Mesodermal cell (in vitro differentiated cells): ENCODE measurements at regions not wholly inside any gene's neighbourhood (a gene's known extent, or its start where the extent isn't known, plus 50 kb on each side); places are given as distances from the start of the nearest gene placed in this dataset.

Source experiments
- H3K27ac ChIP-seq: 2 replicates; pipeline ENCODE4 v1.7.0; 2013; ENCODE audit warnings: mild to moderate bottlenecking, low read depth, low read length, moderate library complexity; ENCODE audit not compliant: severe bottlenecking
- H3K36me3 ChIP-seq: 2 replicates; pipeline ENCODE4 v1.7.1; 2013; ENCODE audit warnings: mild to moderate bottlenecking, low read length, moderate library complexity; ENCODE audit not compliant: control insufficient read depth, insufficient read depth
- H3K4me1 ChIP-seq: one replicate; pipeline ENCODE4 v1.7.1; 2013; ENCODE audit warnings: mild to moderate bottlenecking, low read length; ENCODE audit not compliant: insufficient read depth, control insufficient read depth, poor library complexity, severe bottlenecking
- H3K4me3 ChIP-seq: 2 replicates; pipeline ENCODE4 v1.7.0; 2013; ENCODE audit warnings: low read length, control low read depth, mild to moderate bottlenecking; ENCODE audit not compliant: insufficient read depth, poor library complexity, severe bottlenecking; ENCODE audit errors: extremely low read depth
- H3K9me3 ChIP-seq: 2 replicates; pipeline ENCODE4 v1.7.1; 2013; ENCODE audit warnings: mild to moderate bottlenecking, low read length, moderate library complexity; ENCODE audit not compliant: control insufficient read depth
- WGBS, 2 experiments: methylation state at CpG; one replicate each; pipeline ENCODE4 v1.1.5; 2013; ENCODE audit warnings: missing lambda C conversion rate in 2 of 2; ENCODE audit not compliant: insufficient coverage in 2 of 2; 5-methylcytosine and 5-hydroxymethylcytosine counted together

GRCh38 chr3:30166535-30166934 lies 439.9 kb upstream of the TGFBR2 start:
- WGBS, 2 experiments: 97 to 100% methylated on average over 1 to 3 of the region's 4 CpGs
- no peak overlapping the region for H3K27ac ChIP-seq
- no peaks in the 10 kb centered on the region for H3K9me3 ChIP-seq
- no peaks in the 10 kb centered on the region for H3K36me3 ChIP-seq
- no peak overlapping the region for H3K4me3 ChIP-seq
- no peaks in the 10 kb centered on the region for H3K4me1 ChIP-seq

- Histone ChIP-seq H3K27ac (peak overlapping the region; percentile 30), H3K4me3 (no peak overlapping the region), H3K4me1 (no peaks in the 10 kb centered on the region), H3K36me3 (no peaks in the 10 kb centered on the region), H3K9me3 (no peaks in the 10 kb centered on the region)
- WGBS, 2 experiments: 64 to 70% methylated on average over 2 to 3 of the region's 3 CpGs
Measured at GRCh38 chr3:30167541-30168011, 438.8 kb upstream of the TGFBR2 start.

- Histone ChIP-seq H3K36me3 (no peaks in the 10 kb centered on the region), H3K27ac (no peak overlapping the region), H3K4me1 (no peaks in the 10 kb centered on the region), H3K9me3 (no peaks in the 10 kb centered on the region), H3K4me3 (no peak overlapping the region)
Measured at GRCh38 chr3:30169487-30169886, 436.9 kb upstream of the TGFBR2 start.

- Histone ChIP-seq H3K27ac (no peak overlapping the region), H3K36me3 (no peaks in the 10 kb centered on the region), H3K9me3 (no peaks in the 10 kb centered on the region), H3K4me1 (no peaks in the 10 kb centered on the region), H3K4me3 (no peak overlapping the region)
- WGBS, 2 experiments: no CpG with 5 or more reads among the region's 2 CpGs
Measured at GRCh38 chr3:30170681-30171438, 435.5 kb upstream of the TGFBR2 start.

- Histone ChIP-seq H3K4me1 (no peaks in the 10 kb centered on the region), H3K36me3 (no peaks in the 10 kb centered on the region), H3K27ac (no peak overlapping the region), H3K9me3 (no peaks in the 10 kb centered on the region), H3K4me3 (no peak overlapping the region)
Measured at GRCh38 chr3:30174357-30174756, 432.0 kb upstream of the TGFBR2 start.

- no peak overlapping the region for H3K27ac ChIP-seq
- H3K4me3 ChIP-seq: no peak overlapping the region
- WGBS, 2 experiments: 93% methylated on average over 3 to 4 of the region's 4 CpGs
- no peaks in the 10 kb centered on the region for H3K9me3 ChIP-seq
- H3K36me3 ChIP-seq: no peaks in the 10 kb centered on the region
- H3K4me1 ChIP-seq: no peaks in the 10 kb centered on the region
Measured at GRCh38 chr3:30180310-30181177, 425.9 kb upstream of the TGFBR2 start.

- no peak overlapping the region for H3K27ac ChIP-seq
- no peak overlapping the region for H3K4me3 ChIP-seq
- no CpG with 5 or more reads among the region's 1 CpG for WGBS, 2 experiments
- H3K36me3 ChIP-seq: no peaks in the 10 kb centered on the region
- H3K9me3 ChIP-seq: no peaks in the 10 kb centered on the region
- H3K4me1 ChIP-seq: no peaks in the 10 kb centered on the region
Measured at GRCh38 chr3:30181178-30181465, 425.3 kb upstream of the TGFBR2 start.

- Histone ChIP-seq H3K27ac (no peak overlapping the region), H3K9me3 (no peaks in the 10 kb centered on the region), H3K4me3 (no peak overlapping the region), H3K36me3 (no peaks in the 10 kb centered on the region), H3K4me1 (no peaks in the 10 kb centered on the region)
Measured at GRCh38 chr3:30181581-30181980, 424.8 kb upstream of the TGFBR2 start.

GRCh38 chr3:30183421-30183820 lies 423.0 kb upstream of the TGFBR2 start:
- no peak overlapping the region for H3K4me3 ChIP-seq
- no CpG with 5 or more reads among the region's 2 CpGs for WGBS, 2 experiments
- H3K27ac ChIP-seq: no peak overlapping the region
- no peaks in the 10 kb centered on the region for H3K9me3 ChIP-seq
- no peaks in the 10 kb centered on the region for H3K36me3 ChIP-seq
- no peaks in the 10 kb centered on the region for H3K4me1 ChIP-seq

GRCh38 chr3:30184091-30184810 lies 422.1 kb upstream of the TGFBR2 start:
- Histone ChIP-seq H3K9me3 (no peaks in the 10 kb centered on the region), H3K27ac (no peak overlapping the region), H3K4me3 (no peak overlapping the region), H3K4me1 (no peaks in the 10 kb centered on the region), H3K36me3 (no peaks in the 10 kb centered on the region)
- 80% methylated on average over 1 of the region's 1 CpG; no CpG with 5 or more reads in 1 of the 2 experiments for WGBS, 2 experiments

GRCh38 chr3:30185872-30186271 lies 420.5 kb upstream of the TGFBR2 start:
- H3K4me3 ChIP-seq: no peak overlapping the region
- H3K9me3 ChIP-seq: no peaks in the 10 kb centered on the region
- no peaks in the 10 kb centered on the region for H3K36me3 ChIP-seq
- H3K4me1 ChIP-seq: no peaks in the 10 kb centered on the region
- H3K27ac ChIP-seq: no peak overlapping the region
